GM23338 (cell line): ENCODE measurements at regions not wholly inside any gene's neighbourhood (a gene's known extent, or its start where the extent isn't known, plus 50 kb on each side); places are given as distances from the start of the nearest gene placed in this dataset.

Experiments used
- EZH2 ChIP-seq: fragments of 200-600 bp; sonication (generic); IDR thresholded peaks from one replicate; pipeline ENCODE4 v1.8.0; 2017; ENCODE audit warnings: antibody characterized with exemption, mild to moderate bottlenecking, low read depth; ENCODE audit not compliant: unreplicated experiment
- EZH2phosphoT487 ChIP-seq: fragments of 200-600 bp; sonication (generic); IDR thresholded peaks from one replicate; pipeline ENCODE4 v1.8.1; 2018; ENCODE audit warnings: antibody characterized with exemption; ENCODE audit not compliant: unreplicated experiment
- JUNB ChIP-seq: IDR thresholded peaks from one replicate; pipeline ENCODE4 v1.6.1; 2016; ENCODE audit warnings: antibody characterized with exemption; ENCODE audit not compliant: unreplicated experiment
- POLR2AphosphoS5 ChIP-seq: IDR thresholded peaks from 2 replicates; pipeline ENCODE4 v1.6.1; 2016; ENCODE audit warnings: antibody characterized with exemption, low read depth
- ZNF114 ChIP-seq: fragments of 250-450 bp; sonication (Bioruptor Pico); IDR thresholded peaks from 2 replicates; pipeline ENCODE4 v1.5.0; 2020; ENCODE audit warnings: mild to moderate bottlenecking, moderate library complexity
- TF ChIP-seq, protein P1 (sequence below), 2 experiments: fragments of 200-600 bp in 1 of 2; sonication (generic) in 1 of 2; conservative IDR thresholded peaks; 2 replicates each; pipeline versions ENCODE4 v1.5.1 to v1.6.1; 2016 to 2017; ENCODE audit warnings: antibody characterized with exemption in 2 of 2, low read depth in 2 of 2, mild to moderate bottlenecking in 2 of 2, moderate library complexity in 1 of 2
- TF ChIP-seq, protein P2 (sequence below): IDR thresholded peaks from one replicate; pipeline ENCODE4 v1.6.1; 2018; ENCODE audit warnings: antibody characterized with exemption; ENCODE audit not compliant: unreplicated experiment

DNA sequence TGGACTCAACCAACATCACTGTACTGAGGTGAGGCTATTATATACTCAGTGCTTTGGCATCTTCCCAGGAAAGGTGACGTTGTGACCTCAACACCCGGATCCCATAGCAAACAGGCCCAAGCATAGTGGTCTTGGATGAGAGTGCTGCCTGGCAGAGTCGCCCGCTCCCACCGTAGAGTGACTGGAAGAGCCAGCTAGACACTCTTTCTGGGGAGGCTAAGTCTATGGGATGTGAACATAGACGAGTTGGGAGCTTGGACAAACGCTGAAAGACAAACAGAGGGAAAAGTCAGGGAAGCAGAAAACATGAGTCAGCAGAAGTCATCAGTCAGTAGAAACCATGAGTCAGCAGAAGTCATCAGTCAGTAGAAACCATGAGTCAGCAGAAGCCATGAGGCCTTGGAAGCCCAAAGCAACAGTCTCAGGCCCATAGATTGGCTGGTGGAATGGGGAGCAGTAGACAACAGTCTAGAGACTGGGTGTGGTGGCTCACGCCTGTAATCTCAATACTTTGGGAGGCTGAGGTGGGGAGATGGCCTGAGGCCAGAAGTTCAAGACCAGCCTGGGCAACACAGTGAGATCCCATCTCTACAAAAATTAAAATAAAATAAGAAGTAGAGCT lies 66.4 kb upstream of the MAP1LC3B2 start:
- TF ChIP-seq, protein P1, sequence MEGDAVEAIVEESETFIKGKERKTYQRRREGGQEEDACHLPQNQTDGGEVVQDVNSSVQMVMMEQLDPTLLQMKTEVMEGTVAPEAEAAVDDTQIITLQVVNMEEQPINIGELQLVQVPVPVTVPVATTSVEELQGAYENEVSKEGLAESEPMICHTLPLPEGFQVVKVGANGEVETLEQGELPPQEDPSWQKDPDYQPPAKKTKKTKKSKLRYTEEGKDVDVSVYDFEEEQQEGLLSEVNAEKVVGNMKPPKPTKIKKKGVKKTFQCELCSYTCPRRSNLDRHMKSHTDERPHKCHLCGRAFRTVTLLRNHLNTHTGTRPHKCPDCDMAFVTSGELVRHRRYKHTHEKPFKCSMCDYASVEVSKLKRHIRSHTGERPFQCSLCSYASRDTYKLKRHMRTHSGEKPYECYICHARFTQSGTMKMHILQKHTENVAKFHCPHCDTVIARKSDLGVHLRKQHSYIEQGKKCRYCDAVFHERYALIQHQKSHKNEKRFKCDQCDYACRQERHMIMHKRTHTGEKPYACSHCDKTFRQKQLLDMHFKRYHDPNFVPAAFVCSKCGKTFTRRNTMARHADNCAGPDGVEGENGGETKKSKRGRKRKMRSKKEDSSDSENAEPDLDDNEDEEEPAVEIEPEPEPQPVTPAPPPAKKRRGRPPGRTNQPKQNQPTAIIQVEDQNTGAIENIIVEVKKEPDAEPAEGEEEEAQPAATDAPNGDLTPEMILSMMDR (conservative IDR thresholded peaks at IDR 0.05; ENCODE audit: low read depth in 2 of 2), result no peak
- TF ChIP-seq, protein P2, sequence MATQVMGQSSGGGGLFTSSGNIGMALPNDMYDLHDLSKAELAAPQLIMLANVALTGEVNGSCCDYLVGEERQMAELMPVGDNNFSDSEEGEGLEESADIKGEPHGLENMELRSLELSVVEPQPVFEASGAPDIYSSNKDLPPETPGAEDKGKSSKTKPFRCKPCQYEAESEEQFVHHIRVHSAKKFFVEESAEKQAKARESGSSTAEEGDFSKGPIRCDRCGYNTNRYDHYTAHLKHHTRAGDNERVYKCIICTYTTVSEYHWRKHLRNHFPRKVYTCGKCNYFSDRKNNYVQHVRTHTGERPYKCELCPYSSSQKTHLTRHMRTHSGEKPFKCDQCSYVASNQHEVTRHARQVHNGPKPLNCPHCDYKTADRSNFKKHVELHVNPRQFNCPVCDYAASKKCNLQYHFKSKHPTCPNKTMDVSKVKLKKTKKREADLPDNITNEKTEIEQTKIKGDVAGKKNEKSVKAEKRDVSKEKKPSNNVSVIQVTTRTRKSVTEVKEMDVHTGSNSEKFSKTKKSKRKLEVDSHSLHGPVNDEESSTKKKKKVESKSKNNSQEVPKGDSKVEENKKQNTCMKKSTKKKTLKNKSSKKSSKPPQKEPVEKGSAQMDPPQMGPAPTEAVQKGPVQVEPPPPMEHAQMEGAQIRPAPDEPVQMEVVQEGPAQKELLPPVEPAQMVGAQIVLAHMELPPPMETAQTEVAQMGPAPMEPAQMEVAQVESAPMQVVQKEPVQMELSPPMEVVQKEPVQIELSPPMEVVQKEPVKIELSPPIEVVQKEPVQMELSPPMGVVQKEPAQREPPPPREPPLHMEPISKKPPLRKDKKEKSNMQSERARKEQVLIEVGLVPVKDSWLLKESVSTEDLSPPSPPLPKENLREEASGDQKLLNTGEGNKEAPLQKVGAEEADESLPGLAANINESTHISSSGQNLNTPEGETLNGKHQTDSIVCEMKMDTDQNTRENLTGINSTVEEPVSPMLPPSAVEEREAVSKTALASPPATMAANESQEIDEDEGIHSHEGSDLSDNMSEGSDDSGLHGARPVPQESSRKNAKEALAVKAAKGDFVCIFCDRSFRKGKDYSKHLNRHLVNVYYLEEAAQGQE, result no peak
- TF ChIP-seq JUNB (no peak), EZH2phosphoT487 (no peak), EZH2 (no peak), ZNF114 (CRISPR knock-in tag) (no peak), POLR2AphosphoS5 (no peak)
